SHP77 treated with DMSO at 0.1 percent for 48 hours (cell line): ENCODE measurements at regions not wholly inside any gene's neighbourhood (a gene's known extent, or its start where the extent isn't known, plus 50 kb on each side); places are given as distances from the start of the nearest gene placed in this dataset.
"Not testable (repeated sequence)": the region's sequence is repeated elsewhere in the genome, so short reads cannot be mapped to it uniquely, and the experiment has no call there.

Experiments
- DNase-seq: peaks from one replicate; lab custom pipeline; 2025; lab: John Stamatoyannopoulos, UW

GRCh38 chr2:64795024-64795592 lies 141.4 kb upstream of the SERTAD2 start:
- no peak for DNase-seq

GRCh38 chr2:64796926-64797325 lies 143.2 kb upstream of the SERTAD2 start:
- no peak for DNase-seq

GRCh38 chr2:64797881-64798575 lies 144.3 kb upstream of the SERTAD2 start:
- peak; percentile 4 for DNase-seq

- DNase-seq: peak; percentile 58
Observed at GRCh38 chr2:64799592-64800252, 146.0 kb upstream of the SERTAD2 start.

GRCh38 chr2:64803776-64804175 lies 150.1 kb upstream of the SERTAD2 start:
- no peak for DNase-seq

- no peak for DNase-seq
Observed at GRCh38 chr2:64804651-64805050, 150.9 kb upstream of the SERTAD2 start.

- DNase-seq: peak; percentile 27
Observed at GRCh38 chr2:64807417-64807816, 153.7 kb upstream of the SERTAD2 start.

- DNase-seq: no peak
Observed at GRCh38 chr2:64808092-64808491, 154.4 kb upstream of the SERTAD2 start.

- no peak for DNase-seq
Observed at GRCh38 chr2:64808754-64809153, 155.0 kb upstream of the SERTAD2 start.

GRCh38 chr2:64809216-64809615 lies 155.5 kb upstream of the SERTAD2 start:
- no peak for DNase-seq

GRCh38 chr2:64812285-64812684 lies 158.6 kb upstream of the SERTAD2 start:
- DNase-seq: no peak

GRCh38 chr2:64814007-64814406 lies 160.3 kb upstream of the SERTAD2 start:
- DNase-seq: no peak

- not testable (repeated sequence) for DNase-seq
Observed at GRCh38 chr2:64816526-64816925, 162.8 kb upstream of the SERTAD2 start.

- DNase-seq: no peak
Observed at GRCh38 chr2:64817453-64817852, 163.7 kb upstream of the SERTAD2 start.

- no peak for DNase-seq
Observed at GRCh38 chr2:64818664-64819060, 164.9 kb upstream of the SERTAD2 start.

GRCh38 chr2:64819361-64819760 lies 165.6 kb upstream of the SERTAD2 start:
- no peak for DNase-seq

GRCh38 chr2:64819774-64820688 lies 166.3 kb upstream of the SERTAD2 start:
- DNase-seq: no peak

GRCh38 chr2:64820901-64821300 lies 167.2 kb upstream of the SERTAD2 start:
- no peak for DNase-seq

GRCh38 chr2:64823794-64824193 lies 165.4 kb upstream of the SLC1A4 start:
- no peak for DNase-seq

- DNase-seq: no peak
Observed at GRCh38 chr2:64825831-64826491, 163.2 kb upstream of the SLC1A4 start.

GRCh38 chr2:64826703-64827102 lies 162.5 kb upstream of the SLC1A4 start:
- DNase-seq: no peak

- DNase-seq: no peak
Observed at GRCh38 chr2:64828261-64828660, 160.9 kb upstream of the SLC1A4 start.
